ENCODE measurements at regions not wholly inside any gene's neighbourhood (a gene's known extent, or its start where the extent isn't known, plus 50 kb on each side); places are given as distances from the start of the nearest gene placed in this dataset.
"Not testable (repeated sequence)": the region's sequence is repeated elsewhere in the genome, so short reads cannot be mapped to it uniquely, and the experiment has no call there.

GRCh38 chr3:101913168-101913567 lies 63.9 kb downstream of the NFKBIZ start:
- H3K9me2 ChIP-seq (replicated peaks; ENCODE audit: insufficient read depth) = no peaks in the 10 kb centered on the region
- H4K20me1 ChIP-seq (ENCODE audit: insufficient read depth, poor library complexity, severe bottlenecking) = no peaks in the 10 kb centered on the region
- H3K9me3 ChIP-seq (ENCODE audit: low read depth) = no peaks in the 10 kb centered on the region
- H3K27ac ChIP-seq = no peak overlapping the region
- WGBS (ENCODE audit: low lambda C conversion rate, missing lambda C conversion rate) = 90% methylated on average over 2 of the region's 2 CpGs
- H3K4me2 ChIP-seq = no peak overlapping the region
- H3K4me3 ChIP-seq = no peak overlapping the region
- no peaks in the 10 kb centered on the region for H3K27me3 ChIP-seq
- no peak overlapping the region for H2AFZ ChIP-seq
- no peaks in the 10 kb centered on the region for H3K36me3 ChIP-seq (replicated peaks; ENCODE audit: insufficient read depth, low read depth)
- H3K79me2 ChIP-seq = no peaks in the 10 kb centered on the region
- no peak for DNase-seq (ENCODE audit: low spot score)
- TF ChIP-seq CTCF (IDR thresholded peaks at IDR 0.05; ENCODE audit: poor library complexity) = no peak
- no peak for TF ChIP-seq EZH2phosphoT487 (IDR thresholded peaks at IDR 0.05; ENCODE audit: low read depth, severe bottlenecking, unreplicated experiment)
- no peak for TF ChIP-seq EZH2 (IDR thresholded peaks at IDR 0.05; ENCODE audit: borderline replicate concordance)
- H3K4me1 ChIP-seq (ENCODE audit: insufficient read depth) = no peaks in the 10 kb centered on the region

DNA sequence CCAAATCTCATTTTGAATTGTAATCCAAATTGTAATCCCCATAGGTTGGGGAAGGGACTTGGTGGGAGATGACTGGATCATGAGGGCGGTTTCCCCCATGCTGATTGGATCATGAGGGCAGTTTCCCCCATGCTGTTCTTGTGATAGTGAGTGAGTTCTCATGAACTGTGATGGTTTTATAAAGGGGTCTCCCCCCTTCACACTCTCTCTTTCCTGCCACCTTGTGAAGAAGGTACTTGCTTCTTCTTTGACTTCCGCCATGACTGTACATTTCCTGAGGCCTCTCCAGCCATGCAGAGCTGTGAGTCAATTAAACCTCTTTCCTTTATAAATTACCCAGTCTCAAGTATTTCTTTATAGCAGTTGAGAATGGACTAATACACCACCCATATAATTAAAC lies 68.4 kb downstream of the NFKBIZ start:
- not testable (repeated sequence) for H3K9me3 ChIP-seq (ENCODE audit: low read depth); H2AFZ ChIP-seq; H3K27me3 ChIP-seq; H3K9me2 ChIP-seq (replicated peaks; ENCODE audit: insufficient read depth); DNase-seq (ENCODE audit: low spot score); H3K79me2 ChIP-seq; H3K4me2 ChIP-seq; H3K4me1 ChIP-seq (ENCODE audit: insufficient read depth); H3K4me3 ChIP-seq; H4K20me1 ChIP-seq (ENCODE audit: insufficient read depth, poor library complexity, severe bottlenecking); H3K27ac ChIP-seq; H3K36me3 ChIP-seq (replicated peaks; ENCODE audit: insufficient read depth, low read depth)
- 98% methylated on average over 2 of the region's 2 CpGs for WGBS (ENCODE audit: low lambda C conversion rate, missing lambda C conversion rate)

GRCh38 chr3:101922151-101922725 lies 72.9 kb downstream of the NFKBIZ start:
- not testable (repeated sequence) for H3K4me3 ChIP-seq; H3K27me3 ChIP-seq; H3K4me2 ChIP-seq; H3K9me3 ChIP-seq (ENCODE audit: low read depth); H2AFZ ChIP-seq; H3K36me3 ChIP-seq (replicated peaks; ENCODE audit: insufficient read depth, low read depth); DNase-seq (ENCODE audit: low spot score); H3K4me1 ChIP-seq (ENCODE audit: insufficient read depth); H4K20me1 ChIP-seq (ENCODE audit: insufficient read depth, poor library complexity, severe bottlenecking); H3K9me2 ChIP-seq (replicated peaks; ENCODE audit: insufficient read depth); H3K79me2 ChIP-seq; H3K27ac ChIP-seq
- WGBS (ENCODE audit: low lambda C conversion rate, missing lambda C conversion rate) = 86% methylated on average over 3 of the region's 3 CpGs

DNA sequence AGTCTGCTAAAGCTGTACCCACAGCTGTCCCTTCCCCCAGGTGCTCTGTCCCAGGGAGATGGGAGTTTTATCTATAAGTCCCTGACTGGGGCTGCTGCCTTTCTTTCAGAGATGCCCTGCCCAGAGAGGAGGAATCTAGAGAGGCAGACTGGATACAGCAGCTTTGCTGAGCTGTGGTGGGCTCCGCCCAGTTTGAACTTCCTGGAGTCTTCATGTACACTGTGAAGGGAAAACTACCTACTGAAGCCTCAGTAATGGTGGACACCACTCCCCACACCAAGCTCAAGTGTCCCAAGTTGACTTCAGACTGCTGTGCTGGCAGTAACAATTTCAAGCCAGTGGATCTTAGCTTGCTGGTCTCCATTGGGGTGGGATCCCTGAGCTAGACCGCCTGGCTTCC lies 75.3 kb downstream of the NFKBIZ start:
- not testable (repeated sequence) for H3K4me3 ChIP-seq; H3K36me3 ChIP-seq (replicated peaks; ENCODE audit: insufficient read depth, low read depth); H3K9me3 ChIP-seq (ENCODE audit: low read depth); H3K27ac ChIP-seq; H3K27me3 ChIP-seq; H2AFZ ChIP-seq; H4K20me1 ChIP-seq (ENCODE audit: insufficient read depth, poor library complexity, severe bottlenecking); H3K4me1 ChIP-seq (ENCODE audit: insufficient read depth); H3K79me2 ChIP-seq; H3K9me2 ChIP-seq (replicated peaks; ENCODE audit: insufficient read depth); H3K4me2 ChIP-seq; DNase-seq (ENCODE audit: low spot score)
- WGBS (ENCODE audit: low lambda C conversion rate, missing lambda C conversion rate) = 100% methylated on average over 2 of the region's 2 CpGs

DNA sequence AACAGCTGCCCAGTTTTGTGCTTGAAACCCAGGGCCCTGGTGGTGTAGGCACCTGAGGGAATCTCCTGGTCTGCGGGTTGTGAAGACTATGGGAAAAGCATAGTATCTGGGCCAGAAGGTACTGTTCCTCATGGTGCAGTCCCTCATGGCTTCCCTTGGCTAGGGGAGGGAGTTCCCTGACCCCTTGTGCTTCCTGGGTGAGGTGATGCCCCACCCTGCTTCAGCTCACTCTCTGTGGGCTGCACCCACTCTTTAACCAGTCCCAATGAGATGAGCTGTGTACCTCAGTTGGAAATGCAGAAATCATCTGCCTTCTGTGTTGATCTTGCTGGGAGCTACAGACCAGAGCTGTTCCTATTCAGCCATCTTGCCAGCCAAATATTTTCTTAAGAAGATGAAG lies 75.8 kb downstream of the NFKBIZ start:
- not testable (repeated sequence) for H2AFZ ChIP-seq; H3K4me1 ChIP-seq (ENCODE audit: insufficient read depth)
- WGBS (ENCODE audit: low lambda C conversion rate, missing lambda C conversion rate) = 100% methylated on average over 1 of the region's 1 CpG

More for the DNA sequence above, 75.8 kb downstream of the NFKBIZ start:
- H3K27me3 ChIP-seq; H3K9me2 ChIP-seq (replicated peaks; ENCODE audit: insufficient read depth); DNase-seq (ENCODE audit: low spot score); H3K27ac ChIP-seq; H3K4me3 ChIP-seq; H3K4me2 ChIP-seq; H3K9me3 ChIP-seq (ENCODE audit: low read depth); H3K79me2 ChIP-seq; H3K36me3 ChIP-seq (replicated peaks; ENCODE audit: insufficient read depth, low read depth); H4K20me1 ChIP-seq (ENCODE audit: insufficient read depth, poor library complexity, severe bottlenecking): not testable (repeated sequence)
